Upper lobe of left lung (tissue), 6 donors: ENCODE measurements at regions not wholly inside any gene's neighbourhood (a gene's known extent, or its start where the extent isn't known, plus 50 kb on each side); places are given as distances from the start of the nearest gene placed in this dataset.

Source experiments
- ATAC-seq, 2 donors: fragments of 200-7000 bp; cut with Tn5 transposase; one replicate each; pipeline ENCODE4 v1.9.1; 2022; ENCODE audit warnings: mild to moderate bottlenecking in 2 of 2, moderate library complexity in 2 of 2; ENCODE audit not compliant: low FRiP score in 2 of 2
- DNase-seq, 2 donors: peaks; one replicate each; pipeline ENCODE4 v3.0.0-alpha.2; 2019 to 2020
- H3K27ac ChIP-seq, 4 donors: fragments of 200-600 bp; sonication (generic); one replicate each; pipeline ENCODE4 v1.5.1; 2016 to 2019
- H3K27me3 ChIP-seq, 4 donors: fragments of 200-600 bp; sonication (generic); one replicate each; pipeline ENCODE4 v1.5.1; 2017 to 2019
- H3K36me3 ChIP-seq, 4 donors: fragments of 200-600 bp; sonication (generic); one replicate each; pipeline ENCODE4 v1.5.1; 2016 to 2019
- H3K4me1 ChIP-seq, 4 donors: fragments of 200-600 bp; sonication (generic); one replicate each; pipeline ENCODE4 v1.5.1; 2018 to 2019
- H3K4me3 ChIP-seq, 4 donors: fragments of 200-600 bp; sonication (generic); one replicate each; pipeline ENCODE4 v1.5.1; 2017 to 2019; ENCODE audit warnings: mild to moderate bottlenecking in 2 of 4, moderate library complexity in 1 of 4
- H3K9me3 ChIP-seq, 4 donors: fragments of 200-600 bp; sonication (generic); one replicate each; pipeline ENCODE4 v1.5.1; 2018 to 2019
- EP300 ChIP-seq, 4 donors: sonication (generic); formaldehyde crosslinking; IDR thresholded peaks; one replicate each; pipeline ENCODE4 v1.5.1; 2017; ENCODE audit warnings: antibody characterized with exemption in 4 of 4, control low read depth in 2 of 4
- POLR2A ChIP-seq, 4 donors: fragments of 450-650 bp; IDR thresholded peaks; one replicate each; pipeline ENCODE4 v1.5.1; 2016 to 2017; ENCODE audit warnings: antibody characterized with exemption in 4 of 4, mild to moderate bottlenecking in 2 of 4
- POLR2AphosphoS5 ChIP-seq, 2 donors: sonication (generic); formaldehyde crosslinking; IDR thresholded peaks; one replicate each; pipeline ENCODE4 v1.5.1; 2017; ENCODE audit warnings: antibody characterized with exemption in 2 of 2
- WGBS, 2 donors: methylation state at CpG; one replicate each; pipeline ENCODE4 v1.1.5; 2017 to 2018; 5-methylcytosine and 5-hydroxymethylcytosine counted together
- TF ChIP-seq, protein P1 (sequence below), 6 experiments: fragments of 450-650 bp in 4 of 6; fragments of 200-600 bp in 2 of 6; sonication (generic) in 2 of 6; IDR thresholded peaks; one replicate each; pipeline ENCODE4 v1.5.1; 2016 to 2019; ENCODE audit warnings: antibody characterized with exemption in 6 of 6
- donor health status: DM: no; HTN: no; CAD: no; lungs with moderate emphysema.
- donor health status: DM: no; HTN: yes; CAD: no; lungs with severe emphysema.

DNA sequence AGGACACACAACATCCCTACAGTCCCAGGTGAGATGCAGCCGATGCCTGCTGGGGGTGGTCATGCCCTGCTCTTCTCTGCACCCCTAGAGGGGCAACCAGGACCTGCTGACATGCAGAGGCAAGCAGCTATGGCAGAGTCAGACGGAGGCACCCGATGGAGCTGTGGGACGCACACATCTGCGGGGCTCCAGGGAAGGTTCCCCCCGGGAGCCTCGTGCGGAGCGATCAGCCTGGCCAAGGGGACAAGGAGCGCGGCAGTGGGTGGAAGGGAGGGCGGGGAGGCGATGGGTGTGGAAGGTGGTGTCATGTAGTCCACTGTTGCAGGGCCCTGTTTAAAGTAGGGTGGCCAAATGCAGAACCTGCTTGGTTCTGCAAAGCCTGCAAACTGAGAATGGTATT is 143.0 kb upstream of the AJAP1 start:
- H3K27ac ChIP-seq: no peak overlapping the region
- DNase-seq (peak in 1 of 2 donors; percentile 55), ATAC-seq (no peak)
- H3K4me3 ChIP-seq: no peak overlapping the region
- no peaks in the 10 kb centered on the region for H3K36me3 ChIP-seq
- TF ChIP-seq EP300 (IDR thresholded peaks at IDR 0.05) (no peak), POLR2A (IDR thresholded peaks at IDR 0.05) (no peak)
- TF ChIP-seq, protein P1, sequence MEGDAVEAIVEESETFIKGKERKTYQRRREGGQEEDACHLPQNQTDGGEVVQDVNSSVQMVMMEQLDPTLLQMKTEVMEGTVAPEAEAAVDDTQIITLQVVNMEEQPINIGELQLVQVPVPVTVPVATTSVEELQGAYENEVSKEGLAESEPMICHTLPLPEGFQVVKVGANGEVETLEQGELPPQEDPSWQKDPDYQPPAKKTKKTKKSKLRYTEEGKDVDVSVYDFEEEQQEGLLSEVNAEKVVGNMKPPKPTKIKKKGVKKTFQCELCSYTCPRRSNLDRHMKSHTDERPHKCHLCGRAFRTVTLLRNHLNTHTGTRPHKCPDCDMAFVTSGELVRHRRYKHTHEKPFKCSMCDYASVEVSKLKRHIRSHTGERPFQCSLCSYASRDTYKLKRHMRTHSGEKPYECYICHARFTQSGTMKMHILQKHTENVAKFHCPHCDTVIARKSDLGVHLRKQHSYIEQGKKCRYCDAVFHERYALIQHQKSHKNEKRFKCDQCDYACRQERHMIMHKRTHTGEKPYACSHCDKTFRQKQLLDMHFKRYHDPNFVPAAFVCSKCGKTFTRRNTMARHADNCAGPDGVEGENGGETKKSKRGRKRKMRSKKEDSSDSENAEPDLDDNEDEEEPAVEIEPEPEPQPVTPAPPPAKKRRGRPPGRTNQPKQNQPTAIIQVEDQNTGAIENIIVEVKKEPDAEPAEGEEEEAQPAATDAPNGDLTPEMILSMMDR (IDR thresholded peaks at IDR 0.05): no peak
- no peaks in the 10 kb centered on the region for H3K9me3 ChIP-seq
- H3K4me1 ChIP-seq: no peaks in the 10 kb centered on the region
- no peaks in the 10 kb centered on the region for H3K27me3 ChIP-seq
- WGBS, 2 donors: 90 to 93% methylated on average over 12 of the region's 13 CpGs

DNA sequence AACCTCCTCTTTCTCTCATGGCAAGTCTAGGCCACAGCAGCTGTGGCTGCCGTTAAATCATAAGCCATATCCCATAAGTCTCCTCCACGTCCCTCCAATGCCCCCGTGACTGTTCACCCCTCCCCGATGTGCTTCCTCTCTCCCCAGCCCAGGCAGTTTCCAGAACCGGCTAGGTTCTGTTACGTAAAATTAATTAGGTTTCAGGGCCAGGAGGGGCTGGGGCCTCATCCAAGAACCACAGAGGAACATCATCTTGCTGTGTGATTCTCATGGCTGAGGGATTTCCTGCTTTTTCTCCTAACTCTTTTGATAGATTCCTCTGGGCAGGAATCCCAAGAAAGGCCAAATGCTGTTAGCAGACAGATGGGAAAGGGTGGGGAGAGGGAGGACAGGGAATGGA is 141.8 kb upstream of the AJAP1 start:
- no peaks in the 10 kb centered on the region for H3K27me3 ChIP-seq
- H3K27ac ChIP-seq: no peak overlapping the region
- TF ChIP-seq, protein P1 (IDR thresholded peaks at IDR 0.05): no peak
- TF ChIP-seq POLR2A (IDR thresholded peaks at IDR 0.05) (no peak), EP300 (IDR thresholded peaks at IDR 0.05) (no peak), POLR2AphosphoS5 (IDR thresholded peaks at IDR 0.05) (no peak)
- no peaks in the 10 kb centered on the region for H3K9me3 ChIP-seq
- no peaks in the 10 kb centered on the region for H3K36me3 ChIP-seq
- no peak overlapping the region for H3K4me3 ChIP-seq
- DNase-seq: no peak
- no peaks in the 10 kb centered on the region for H3K4me1 ChIP-seq
- ATAC-seq: peak in 1 of 2 donors; percentile 63
- 40 to 51% methylated on average over 6 of the region's 6 CpGs for WGBS, 2 donors

DNA sequence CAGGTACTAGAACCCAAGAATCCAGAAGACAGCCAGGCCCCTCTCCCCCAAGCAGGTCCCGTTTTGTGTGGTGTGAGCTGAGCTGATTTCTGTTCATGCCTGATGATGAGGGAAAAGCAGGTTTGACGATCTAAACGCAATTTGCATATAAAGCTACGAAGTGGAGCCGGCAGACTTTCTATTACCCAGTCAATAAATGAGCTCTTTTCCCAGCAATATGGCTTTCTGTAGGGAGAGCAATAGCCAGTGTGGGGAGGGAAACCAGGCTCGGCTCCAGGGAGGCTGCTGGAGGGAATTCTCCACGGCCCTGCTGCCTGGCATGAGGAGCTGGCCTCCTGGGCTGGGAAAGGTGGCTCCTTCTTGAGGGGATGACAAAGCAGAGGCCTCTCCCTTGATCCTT is 140.7 kb upstream of the AJAP1 start:
- H3K9me3 ChIP-seq: no peaks in the 10 kb centered on the region
- DNase-seq (no peak), ATAC-seq (no peak)
- H3K27me3 ChIP-seq: no peaks in the 10 kb centered on the region
- H3K27ac ChIP-seq: no peak overlapping the region
- H3K36me3 ChIP-seq: no peaks in the 10 kb centered on the region
- TF ChIP-seq EP300 (IDR thresholded peaks at IDR 0.05): no peak
- TF ChIP-seq POLR2A (IDR thresholded peaks at IDR 0.05): no peak
- no peak overlapping the region for H3K4me3 ChIP-seq
- 63 to 69% methylated on average over 7 of the region's 7 CpGs for WGBS, 2 donors
- no peaks in the 10 kb centered on the region for H3K4me1 ChIP-seq

DNA sequence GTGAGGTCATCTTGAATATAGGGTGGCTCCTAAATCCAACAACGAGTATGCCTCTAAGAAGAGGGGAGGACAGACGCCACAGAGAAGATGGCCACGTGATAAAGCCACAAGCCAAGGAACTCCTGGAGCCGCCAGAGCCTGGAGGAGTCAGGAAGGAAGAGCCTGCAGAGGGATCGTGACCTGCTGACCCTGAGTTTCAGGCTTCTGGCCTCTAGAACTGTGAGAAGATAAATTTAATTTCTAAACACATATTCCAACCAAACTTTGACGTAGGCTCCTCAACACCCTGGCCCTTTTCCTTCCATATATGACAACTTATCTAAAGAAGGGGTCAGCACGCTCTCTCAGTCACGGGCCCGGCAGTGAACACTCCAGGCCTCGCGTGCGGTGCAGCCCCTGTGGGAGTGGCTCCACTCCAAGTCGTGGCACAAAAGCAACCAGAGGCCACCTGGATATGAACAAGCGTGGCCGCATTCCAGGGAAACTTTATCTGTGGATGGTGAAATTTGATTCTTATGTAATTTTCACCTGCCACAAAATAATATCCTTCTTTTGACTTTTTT is 138.6 kb upstream of the AJAP1 start:
- no peak for ATAC-seq

DNA sequence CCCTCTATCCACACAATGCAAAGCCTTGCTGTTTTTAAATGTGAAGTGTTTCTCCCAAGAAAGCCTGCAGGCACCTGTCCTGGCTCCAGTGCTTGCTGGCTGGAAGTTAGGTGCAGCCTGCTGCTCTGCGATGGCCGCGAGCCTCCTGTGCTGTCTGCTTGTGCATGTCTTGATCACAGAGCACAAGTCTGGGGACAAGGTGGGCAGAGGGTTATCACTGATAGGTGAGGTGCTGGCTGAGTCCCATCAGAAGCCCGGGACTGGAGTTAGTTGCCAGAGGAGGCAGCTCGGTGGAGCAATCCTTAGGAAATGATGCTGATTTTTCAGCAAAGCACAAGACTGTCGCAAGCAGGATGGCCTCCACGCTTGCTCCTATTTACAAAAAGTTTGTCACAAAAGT is 137.8 kb upstream of the AJAP1 start:
- no peak for DNase-seq
- H3K4me1 ChIP-seq: no peaks in the 10 kb centered on the region
- ATAC-seq: no peak
- no peak overlapping the region for H3K4me3 ChIP-seq
- TF ChIP-seq POLR2AphosphoS5 (IDR thresholded peaks at IDR 0.05) (no peak), POLR2A (IDR thresholded peaks at IDR 0.05) (no peak), EP300 (IDR thresholded peaks at IDR 0.05) (no peak)
- TF ChIP-seq, protein P1 (IDR thresholded peaks at IDR 0.05): no peak
- no peaks in the 10 kb centered on the region for H3K9me3 ChIP-seq
- no peaks in the 10 kb centered on the region for H3K27me3 ChIP-seq
- WGBS, 2 donors: 58 to 66% methylated on average over 7 of the region's 7 CpGs
- no peak overlapping the region for H3K27ac ChIP-seq
- no peaks in the 10 kb centered on the region for H3K36me3 ChIP-seq

More for the DNA sequence above, 138.6 kb upstream of the AJAP1 start:
- Histone ChIP-seq H3K27me3 (no peaks in the 10 kb centered on the region), H3K27ac (no peak overlapping the region), H3K4me3 (no peak overlapping the region), H3K36me3 (no peaks in the 10 kb centered on the region), H3K4me1 (no peaks in the 10 kb centered on the region), H3K9me3 (no peaks in the 10 kb centered on the region)
- TF ChIP-seq POLR2AphosphoS5 (IDR thresholded peaks at IDR 0.05): no peak
- no peak for TF ChIP-seq POLR2A (IDR thresholded peaks at IDR 0.05)
- TF ChIP-seq, protein P1 (IDR thresholded peaks at IDR 0.05): no peak
- TF ChIP-seq EP300 (IDR thresholded peaks at IDR 0.05): no peak
- DNase-seq: no peak
- WGBS, 2 donors: 43 to 47% methylated on average over 15 of the region's 15 CpGs
